GM19025 (cell line): ENCODE measurements at regions not wholly inside any gene's neighbourhood (a gene's known extent, or its start where the extent isn't known, plus 50 kb on each side); places are given as distances from the start of the nearest gene placed in this dataset.

ENCODE experiments used
- ATAC-seq: cut with Tn5 transposase; IDR thresholded peaks from one replicate; pipeline ENCODE4 v1.9.1; 2021; ENCODE audit warnings: mild to moderate bottlenecking, low read depth, moderate library complexity; ENCODE audit not compliant: unreplicated experiment

- ATAC-seq: no peak
These were observed 429.4 kb downstream of the SHQ1 start for GRCh38 chr3:72418856-72419255.

- ATAC-seq: no peak
These were observed 430.0 kb downstream of the SHQ1 start for GRCh38 chr3:72418244-72418643.

DNA sequence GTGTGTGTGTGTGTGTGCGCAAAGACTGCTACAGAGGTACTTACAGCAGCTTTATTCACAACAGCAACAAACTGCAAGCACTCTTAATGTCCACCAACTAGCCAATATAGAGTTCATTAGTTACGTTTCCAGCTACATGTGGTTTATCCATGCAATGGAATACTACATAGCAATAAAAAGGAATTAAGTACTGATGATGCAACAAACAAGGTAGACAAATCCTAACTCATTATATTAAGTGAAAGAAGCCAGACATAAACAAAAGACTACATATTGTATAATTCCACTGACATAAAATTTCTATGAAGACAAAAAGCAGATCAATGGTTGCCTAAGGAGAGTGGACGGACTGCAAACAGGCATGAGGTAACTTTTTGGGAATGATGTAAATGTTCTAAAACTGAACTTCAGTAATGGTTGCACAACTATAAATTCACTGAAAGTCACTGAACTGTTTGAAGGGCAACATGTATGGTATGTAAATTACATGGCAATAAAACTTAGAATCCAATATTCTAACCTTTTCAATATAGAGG is 433.7 kb downstream of the SHQ1 start:
- no peak for ATAC-seq

- no peak for ATAC-seq
These were observed 435.0 kb downstream of the SHQ1 start for GRCh38 chr3:72413228-72413627.

GRCh38 chr3:72412340-72412956 is 435.8 kb downstream of the SHQ1 start:
- no peak for ATAC-seq

- no peak for ATAC-seq
These were observed 436.4 kb downstream of the SHQ1 start for GRCh38 chr3:72411843-72412242.

GRCh38 chr3:72411126-72411525 is 437.1 kb downstream of the SHQ1 start:
- ATAC-seq: no peak

DNA sequence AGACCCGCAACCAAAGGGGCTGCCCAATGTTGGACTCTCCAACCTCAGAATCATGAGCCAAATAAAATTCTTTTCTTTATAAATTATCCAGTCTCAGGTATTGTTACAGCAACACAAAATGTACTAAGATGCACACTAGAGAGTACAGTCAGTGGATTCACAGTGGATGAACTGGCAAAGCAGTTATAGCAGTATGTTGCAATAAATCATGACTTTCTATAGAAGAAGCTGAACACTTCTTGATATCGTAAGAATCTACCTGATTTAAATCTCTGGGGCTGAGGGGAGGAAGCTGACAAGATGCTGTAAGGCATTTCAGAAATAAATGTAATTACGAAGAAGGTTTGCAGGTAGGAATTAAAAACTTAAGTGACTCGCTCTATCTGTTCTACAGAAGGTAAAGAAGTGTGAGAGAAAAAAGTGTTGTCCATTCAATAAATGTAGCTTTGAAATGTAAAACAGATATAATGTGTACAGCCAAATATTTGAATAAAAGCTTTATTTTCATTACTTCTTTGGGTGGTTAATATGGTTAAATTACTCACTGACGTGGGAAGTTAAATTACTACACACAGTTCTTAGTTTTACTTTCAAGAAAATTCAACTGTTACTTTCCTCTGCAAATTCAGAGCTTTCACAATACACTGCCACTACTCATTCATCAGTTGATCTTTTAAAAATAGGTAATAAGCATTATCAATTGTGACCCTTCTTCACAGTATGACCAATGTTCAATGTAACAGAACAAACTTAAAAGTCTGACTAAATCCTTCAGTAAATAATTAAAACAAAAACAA is 439.1 kb downstream of the SHQ1 start:
- no peak for ATAC-seq

DNA sequence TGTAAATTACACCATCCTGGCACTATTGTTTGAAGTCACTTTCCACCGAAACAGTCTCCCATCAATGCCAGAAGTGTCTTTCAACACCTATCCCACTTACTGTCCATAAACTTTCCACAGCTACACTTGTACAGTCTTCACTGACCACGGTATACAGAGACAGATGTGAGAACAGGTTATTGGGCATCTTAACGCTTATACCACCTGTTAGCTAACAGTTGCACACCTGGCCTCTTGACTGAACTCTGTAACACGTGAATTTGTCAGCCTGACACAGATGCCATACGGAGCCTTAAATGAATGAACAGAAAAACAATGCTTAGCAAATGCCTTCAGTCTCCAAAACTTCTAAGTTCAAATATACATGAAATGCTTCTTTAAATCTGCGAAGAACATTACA is 440.5 kb downstream of the SHQ1 start:
- no peak for ATAC-seq

DNA sequence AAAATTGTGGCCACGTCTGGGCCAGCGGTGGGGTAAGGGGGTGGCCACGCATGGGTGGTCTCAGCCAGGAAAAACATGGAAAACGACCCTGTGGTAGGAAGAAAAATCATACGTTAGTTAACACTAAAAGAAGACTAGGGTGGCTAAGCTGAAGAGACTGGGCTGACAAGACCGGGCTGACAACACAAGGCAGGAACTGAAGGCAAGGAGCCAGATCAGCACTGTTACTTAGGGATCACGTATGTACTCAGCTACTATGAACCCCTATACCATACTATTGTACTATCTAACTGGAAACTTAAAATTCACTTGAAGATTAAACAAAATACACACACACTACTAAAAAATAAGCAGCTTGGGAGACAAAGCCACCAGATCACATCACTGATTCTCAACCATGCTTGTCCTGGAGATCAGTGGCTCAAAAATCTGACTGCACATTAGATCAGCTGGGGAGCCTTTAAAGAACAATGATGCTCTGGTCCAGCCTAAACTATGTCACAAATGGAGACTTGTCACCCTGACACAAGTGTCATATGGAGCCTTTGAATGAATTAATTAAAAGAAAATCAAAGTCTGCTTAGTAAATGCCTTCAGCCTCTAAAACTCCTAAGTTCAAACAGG is 442.2 kb downstream of the SHQ1 start:
- ATAC-seq: no peak

DNA sequence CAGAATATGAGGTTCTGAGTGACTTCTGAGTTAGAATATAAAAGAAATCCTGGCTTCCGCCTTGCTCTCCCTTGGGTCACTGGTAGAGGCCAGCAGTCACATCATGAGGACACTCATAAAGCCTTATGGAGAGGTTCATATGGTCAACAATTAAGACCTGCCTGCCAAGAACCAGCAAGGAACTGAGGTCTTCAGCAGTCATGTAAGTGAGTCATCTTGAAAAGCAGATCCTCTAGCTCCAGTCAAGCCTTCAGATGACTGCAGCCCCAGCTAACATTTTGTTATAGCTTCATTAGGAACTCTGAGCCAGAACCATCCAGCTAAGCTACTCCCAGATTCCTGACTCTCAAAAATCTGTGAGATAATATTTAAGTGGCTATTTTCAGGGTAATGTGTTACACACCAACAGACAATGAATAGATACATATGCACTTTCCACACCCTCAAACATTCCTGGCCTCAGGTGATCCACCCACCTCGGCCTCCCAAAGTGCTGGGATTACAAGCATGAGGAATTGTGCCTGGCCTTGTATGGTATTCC is 447.2 kb downstream of the SHQ1 start:
- no peak for ATAC-seq

DNA sequence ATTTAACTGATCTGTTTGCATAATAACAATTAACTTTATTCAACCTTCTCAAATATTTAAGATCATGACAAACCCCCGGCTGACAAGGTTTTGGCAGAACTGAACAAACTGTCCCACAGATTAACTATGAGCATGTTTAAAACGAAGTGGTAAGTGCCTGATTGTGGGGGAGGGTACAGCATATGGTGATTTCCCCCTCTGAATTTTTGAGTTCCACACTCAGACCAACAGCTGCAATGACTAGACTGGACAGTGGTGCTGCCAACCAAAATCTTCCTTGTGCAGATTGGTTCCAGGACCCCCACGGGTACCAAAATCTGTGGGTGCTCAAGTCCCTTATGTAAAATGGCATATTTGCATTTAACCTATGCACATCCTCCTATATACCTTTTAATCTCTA is 449.5 kb downstream of the SHQ1 start:
- ATAC-seq: no peak

GRCh38 chr3:72397586-72397985 is 450.7 kb downstream of the SHQ1 start:
- ATAC-seq: no peak

- no peak for ATAC-seq
These were observed 451.3 kb downstream of the SHQ1 start for GRCh38 chr3:72396899-72397298.

GRCh38 chr3:72395776-72396311 is 452.4 kb downstream of the SHQ1 start:
- ATAC-seq: no peak

DNA sequence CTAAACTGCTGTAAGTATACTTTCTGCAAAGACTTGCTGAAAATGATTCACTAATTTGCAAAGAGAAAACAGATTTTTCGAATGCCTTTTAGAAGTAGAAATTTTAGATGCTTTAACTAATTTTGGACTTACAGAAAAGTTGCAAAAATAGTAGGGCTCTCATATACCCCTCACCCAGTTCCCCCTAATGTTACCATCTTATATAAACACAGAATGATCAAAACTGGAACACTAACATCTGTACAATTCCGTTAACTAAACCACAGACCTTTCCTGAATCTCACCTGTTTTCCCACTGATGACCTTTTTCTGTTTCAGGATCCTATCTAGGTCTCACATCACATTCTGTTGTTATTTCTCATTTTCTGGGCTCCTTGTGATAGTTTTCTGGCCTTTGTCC is 454.8 kb downstream of the SHQ1 start:
- no peak for ATAC-seq

DNA sequence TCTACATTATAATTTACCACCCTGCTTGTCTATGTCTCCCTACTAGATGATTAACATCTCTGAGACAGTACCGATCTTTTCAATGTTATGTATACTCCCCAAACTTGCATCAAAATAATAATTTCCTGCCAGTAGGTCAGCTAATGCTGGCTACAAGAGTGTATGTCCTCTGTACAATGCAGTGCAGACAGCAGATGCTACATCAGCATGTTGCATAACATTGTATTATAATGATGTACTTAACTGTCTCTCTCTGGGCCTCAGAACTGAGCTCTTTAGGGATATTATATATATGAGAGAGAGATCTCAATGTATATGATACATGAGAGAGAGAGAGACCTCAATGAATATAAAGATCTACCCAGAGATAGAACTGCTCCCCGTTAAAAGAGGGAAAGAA is 456.6 kb downstream of the SHQ1 start:
- ATAC-seq: no peak

DNA sequence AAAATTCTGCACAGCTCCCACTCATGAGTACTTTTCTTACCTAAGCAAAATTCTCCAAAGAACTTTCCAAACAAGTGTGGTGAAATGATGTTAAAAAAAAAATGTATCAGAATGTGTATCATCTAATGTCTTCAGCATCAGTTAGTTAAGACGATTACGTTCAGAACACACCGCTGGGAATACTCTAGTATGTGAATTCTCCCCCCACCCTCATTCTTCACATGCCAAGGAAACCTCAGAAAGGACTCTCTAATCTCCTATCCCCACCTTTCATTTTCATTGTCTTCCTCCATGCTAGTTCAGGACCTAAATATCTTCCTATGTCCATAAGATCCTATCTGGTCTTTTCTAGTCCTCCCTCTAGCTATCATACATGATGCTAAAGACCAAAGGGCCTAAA is 457.4 kb downstream of the SHQ1 start:
- no peak for ATAC-seq

- ATAC-seq: no peak
These were observed 459.6 kb downstream of the SHQ1 start for GRCh38 chr3:72388644-72389043.

DNA sequence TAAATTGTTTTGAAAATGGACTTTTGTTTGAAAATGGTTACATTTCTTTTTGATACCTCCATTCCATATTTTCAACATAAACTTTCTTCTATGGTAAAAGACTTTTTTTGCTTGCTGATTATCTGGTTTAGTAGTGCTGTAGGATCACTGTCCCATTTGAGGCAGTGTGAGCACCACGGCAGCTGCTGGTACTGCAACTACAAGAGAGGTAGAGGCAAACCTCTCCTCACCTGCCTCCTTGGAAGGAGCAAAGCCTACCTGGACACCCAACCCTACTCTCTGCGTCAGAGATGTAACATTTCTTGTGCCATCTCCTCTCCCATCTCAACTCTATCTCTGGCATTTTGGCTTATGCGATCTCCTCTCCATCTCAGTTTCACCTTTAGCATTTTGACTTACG is 460.1 kb downstream of the SHQ1 start:
- no peak for ATAC-seq
